Kidney glomerular epithelial cell (primary cell): ENCODE measurements at regions not wholly inside any gene's neighbourhood (a gene's known extent, or its start where the extent isn't known, plus 50 kb on each side); places are given as distances from the start of the nearest gene placed in this dataset.

Experiments
- DNase-seq: peaks from one replicate; lab custom pipeline; 2025; lab: John Stamatoyannopoulos, UW

- no peak for DNase-seq
Observed at GRCh38 chr5:31048282-31049270, 144.9 kb upstream of the CDH6 start.

- no peak for DNase-seq
Observed at GRCh38 chr5:31047621-31048020, 145.9 kb upstream of the CDH6 start.

- no peak for DNase-seq
Observed at GRCh38 chr5:31047007-31047406, 146.5 kb upstream of the CDH6 start.

- DNase-seq: peak; percentile 13
Observed at GRCh38 chr5:31036411-31036810, 157.1 kb upstream of the CDH6 start.

- no peak for DNase-seq
Observed at GRCh38 chr5:31033295-31033694, 160.2 kb upstream of the CDH6 start.

- DNase-seq: no peak
Observed at GRCh38 chr5:31029925-31030324, 163.6 kb upstream of the CDH6 start.

GRCh38 chr5:31027721-31028120, 165.8 kb upstream of the CDH6 start:
- DNase-seq: peak; percentile 94

- peak; percentile 81 for DNase-seq
Observed at GRCh38 chr5:31023105-31023504, 170.4 kb upstream of the CDH6 start.

GRCh38 chr5:31021181-31021624, 172.3 kb upstream of the CDH6 start:
- peak; percentile 94 for DNase-seq

- no peak for DNase-seq
Observed at GRCh38 chr5:31008231-31008630, 185.3 kb upstream of the CDH6 start.

- no peak for DNase-seq
Observed at GRCh38 chr5:31007672-31008071, 185.8 kb upstream of the CDH6 start.

GRCh38 chr5:31000287-31000686, 193.2 kb upstream of the CDH6 start:
- DNase-seq: no peak

- DNase-seq: no peak
Observed at GRCh38 chr5:30997681-30998080, 195.8 kb upstream of the CDH6 start.

- no peak for DNase-seq
Observed at GRCh38 chr5:30994902-30995301, 198.6 kb upstream of the CDH6 start.

GRCh38 chr5:30994176-30994575, 199.3 kb upstream of the CDH6 start:
- no peak for DNase-seq

GRCh38 chr5:30991462-30991861, 202.0 kb upstream of the CDH6 start:
- DNase-seq: no peak

- DNase-seq: no peak
Observed at GRCh38 chr5:30981576-30981975, 211.9 kb upstream of the CDH6 start.

- DNase-seq: no peak
Observed at GRCh38 chr5:30968971-30969370, 224.5 kb upstream of the CDH6 start.

GRCh38 chr5:30960036-30960435, 233.4 kb upstream of the CDH6 start:
- DNase-seq: peak; percentile 6

- DNase-seq: no peak
Observed at GRCh38 chr5:30959238-30959637, 234.2 kb upstream of the CDH6 start.

GRCh38 chr5:30957591-30957990, 235.9 kb upstream of the CDH6 start:
- no peak for DNase-seq

GRCh38 chr5:30956251-30956650, 237.2 kb upstream of the CDH6 start:
- DNase-seq: no peak

GRCh38 chr5:30937070-30937469, 256.4 kb upstream of the CDH6 start:
- DNase-seq: peak; percentile 34

GRCh38 chr5:30933599-30933998, 259.9 kb upstream of the CDH6 start:
- DNase-seq: no peak
